ENCODE measurements at regions not wholly inside any gene's neighbourhood (a gene's known extent, or its start where the extent isn't known, plus 50 kb on each side); places are given as distances from the start of the nearest gene placed in this dataset.
"Not testable (repeated sequence)": the region's sequence is repeated elsewhere in the genome, so short reads cannot be mapped to it uniquely, and the experiment has no call there.

DNA sequence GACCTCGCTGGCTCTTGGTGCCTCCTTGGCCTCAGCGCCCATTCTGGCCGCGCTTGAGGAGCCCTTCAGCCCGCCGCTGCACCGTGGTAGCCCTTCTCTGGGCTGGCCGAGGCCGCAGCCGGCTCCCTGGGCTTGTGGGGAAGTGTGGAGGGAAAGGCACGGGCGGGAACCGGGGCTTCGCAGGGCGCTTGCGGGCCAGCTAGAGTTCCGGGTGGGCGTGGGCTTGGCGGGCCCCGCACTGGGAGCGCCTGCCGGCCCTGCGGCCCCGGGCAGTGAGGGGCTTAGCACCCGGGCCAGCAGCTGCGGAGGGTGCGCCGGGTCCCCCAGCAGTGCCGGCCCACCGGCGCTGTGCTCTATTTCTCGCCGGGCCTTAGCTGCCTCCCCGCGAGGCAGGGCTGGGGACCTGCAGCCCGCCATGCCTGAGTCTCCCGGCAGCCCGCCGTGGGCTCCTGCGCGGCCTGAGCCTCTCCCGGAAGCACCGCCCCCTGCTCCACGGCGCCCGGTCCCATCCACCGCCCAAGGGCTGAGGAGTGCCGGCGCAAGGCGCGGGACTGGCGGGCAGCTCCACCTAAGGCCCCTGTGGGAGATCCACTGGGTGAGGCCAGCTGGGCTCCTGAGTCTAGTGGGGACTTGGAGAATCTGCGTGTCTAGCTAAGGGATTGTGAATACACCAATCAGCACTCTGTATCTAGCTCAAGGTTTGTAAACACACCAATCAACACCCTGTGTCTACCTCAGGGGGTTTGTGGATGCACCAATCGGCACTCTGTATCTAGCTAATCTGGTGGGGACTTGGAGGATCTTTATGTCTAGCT lies 141.1 kb downstream of the SLCO4C1 start:
- not testable (repeated sequence) for DNase-seq

- DNase-seq, result no peak
These were observed 141.8 kb downstream of the SLCO4C1 start for GRCh38 chr5:102154291-102154690.

GRCh38 chr5:102153003-102153759 lies 142.9 kb downstream of the SLCO4C1 start:
- no peak for DNase-seq

DNA sequence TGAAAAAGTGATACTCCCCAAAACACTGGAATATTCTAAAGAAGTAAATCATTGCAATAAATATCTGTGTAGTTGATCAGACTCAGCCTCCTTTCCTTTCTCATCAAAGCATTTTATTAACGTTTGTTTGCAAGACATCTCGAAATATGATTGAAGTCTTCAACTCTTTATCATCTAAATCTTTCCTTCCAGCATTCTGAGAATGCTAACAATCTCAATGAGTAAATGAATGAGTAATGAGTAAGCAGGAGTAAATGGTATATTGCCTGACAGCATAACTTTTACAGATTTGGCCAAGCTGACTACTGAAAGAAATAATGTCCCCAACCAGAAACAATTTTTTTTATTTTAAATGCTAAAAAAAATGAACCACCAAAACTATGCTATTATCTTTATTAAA lies 157.1 kb downstream of the SLCO4C1 start:
- no peak for DNase-seq

DNA sequence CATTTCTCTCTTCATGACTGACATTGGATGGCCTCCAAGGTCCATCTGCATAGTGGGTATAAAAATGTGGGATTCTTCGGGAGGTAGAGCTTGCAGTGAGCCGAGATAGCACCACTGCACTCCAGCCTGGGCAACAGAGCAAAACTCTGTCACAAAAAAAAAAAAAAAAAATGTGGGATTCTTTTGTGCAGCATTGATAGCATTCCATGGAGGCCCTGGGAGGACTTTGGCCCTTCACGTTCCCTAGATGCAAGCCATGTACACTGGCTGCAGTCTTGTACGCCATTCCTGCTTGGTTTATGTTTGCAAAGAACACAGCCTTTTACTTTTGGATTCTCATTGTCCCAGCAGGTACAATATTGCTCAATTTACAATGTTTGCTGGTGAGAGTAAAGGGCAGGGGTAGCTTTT lies 157.8 kb downstream of the SLCO4C1 start:
- no peak for DNase-seq

GRCh38 chr5:102130890-102131289 lies 165.2 kb downstream of the SLCO4C1 start:
- no peak for DNase-seq

DNA sequence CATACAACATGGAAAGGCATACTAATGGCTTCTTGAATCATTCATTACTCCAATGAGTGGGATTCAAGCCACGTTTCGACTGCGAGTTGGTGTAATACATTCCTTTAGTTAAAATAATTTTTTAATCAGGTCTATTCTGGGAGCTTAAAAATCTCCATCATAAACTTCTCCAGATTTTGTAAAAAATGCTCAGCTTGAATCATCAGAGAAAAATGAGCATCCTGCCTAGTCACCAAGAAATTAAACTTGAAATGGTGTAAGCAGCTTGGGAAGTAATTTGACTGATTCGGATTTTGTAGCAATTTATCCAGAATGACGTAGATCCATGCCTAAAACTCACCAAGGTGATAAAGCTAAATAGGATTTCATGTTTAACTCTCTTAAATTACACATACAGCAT lies 165.7 kb downstream of the SLCO4C1 start:
- no peak for DNase-seq

DNA sequence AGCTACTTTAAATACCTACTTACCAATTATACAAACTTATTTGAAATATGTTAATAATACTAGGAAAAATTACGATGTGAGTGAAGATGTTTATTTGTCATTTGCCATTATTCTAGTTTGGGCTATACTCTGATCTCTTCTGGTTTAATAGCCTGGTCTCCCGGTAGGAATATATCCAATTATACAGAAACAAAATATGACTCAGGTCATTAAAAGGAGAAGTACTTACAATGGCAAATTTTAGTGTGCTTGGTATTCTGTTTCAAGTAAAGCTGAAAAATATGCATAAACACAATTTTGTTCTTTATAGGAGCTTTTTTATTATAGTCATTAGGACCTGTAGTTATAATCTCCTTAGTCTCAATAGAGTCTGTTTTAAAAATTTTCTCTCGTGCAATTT lies 176.8 kb downstream of the SLCO4C1 start:
- DNase-seq, result no peak

- DNase-seq, result no peak
These were observed 180.3 kb downstream of the SLCO4C1 start for GRCh38 chr5:102115736-102116135.

DNA sequence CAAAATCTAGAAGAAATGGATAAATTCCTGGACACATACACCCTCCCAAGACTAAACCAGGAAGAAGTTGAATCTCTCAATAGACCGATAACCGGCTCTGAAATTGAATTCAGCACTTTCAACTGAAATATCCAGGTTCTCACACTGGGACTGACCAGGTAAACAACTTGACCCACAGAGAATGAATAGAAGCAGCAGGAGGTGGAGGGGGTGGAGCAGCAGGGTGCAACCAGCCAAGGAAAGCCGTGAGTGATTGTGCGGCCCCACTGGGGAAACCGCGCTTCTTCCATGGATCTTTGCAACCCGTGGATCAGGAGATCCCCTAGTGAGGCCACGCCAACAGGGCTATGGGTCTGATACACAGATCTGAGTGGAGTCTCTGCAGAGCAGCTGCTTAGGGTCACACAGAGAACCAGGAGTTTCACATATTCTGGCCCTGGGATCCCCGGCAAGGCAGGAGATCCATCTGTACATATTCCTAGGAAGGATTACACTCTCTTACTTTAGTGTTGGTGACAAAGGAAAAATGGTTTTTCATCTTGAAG lies 181.5 kb downstream of the SLCO4C1 start:
- no peak for DNase-seq

GRCh38 chr5:102107865-102108264 lies 188.2 kb downstream of the SLCO4C1 start:
- no peak for DNase-seq

GRCh38 chr5:102106599-102106998 lies 189.5 kb downstream of the SLCO4C1 start:
- no peak for DNase-seq

GRCh38 chr5:102099766-102100331 lies 196.2 kb downstream of the SLCO4C1 start:
- DNase-seq, result no peak

DNA sequence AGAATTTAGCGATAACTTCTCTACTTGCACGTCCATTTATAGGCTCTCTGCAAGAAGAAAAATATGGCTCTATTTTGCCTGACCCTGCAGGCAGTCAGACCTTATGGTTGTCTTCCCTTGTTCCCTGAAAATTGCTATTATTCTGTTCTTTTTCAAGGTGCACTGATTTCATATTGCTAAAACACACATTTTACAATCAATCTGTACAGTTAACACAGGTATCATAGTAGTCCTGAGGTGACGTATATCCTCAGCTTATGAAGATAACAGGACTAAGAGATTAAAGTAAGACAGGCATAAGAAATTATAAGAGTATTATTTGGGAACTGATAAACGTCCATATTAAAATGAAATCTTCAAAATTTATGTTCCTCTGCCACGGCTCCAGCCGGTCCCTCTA lies 197.0 kb downstream of the SLCO4C1 start:
- DNase-seq, result not testable (repeated sequence)

DNA sequence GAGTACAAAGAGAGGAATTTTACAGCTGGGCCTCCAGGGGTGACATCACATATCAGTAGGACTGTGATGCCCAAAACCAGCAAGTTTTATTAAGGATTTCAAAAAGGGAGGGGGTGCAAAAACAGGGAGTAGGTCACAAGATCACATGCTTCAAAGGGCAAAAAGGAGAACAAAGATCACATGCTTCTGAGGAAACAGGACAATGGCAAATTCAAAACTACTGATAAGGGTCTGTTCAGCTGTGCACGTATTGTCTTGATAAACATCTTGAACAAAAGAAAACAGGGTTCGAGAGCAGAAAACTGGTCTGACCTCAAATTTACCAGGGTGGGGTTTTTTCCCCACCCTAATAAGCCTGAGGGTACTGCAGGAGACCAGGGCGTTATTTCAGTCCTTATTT lies 197.5 kb downstream of the SLCO4C1 start:
- DNase-seq, result not testable (repeated sequence)

DNA sequence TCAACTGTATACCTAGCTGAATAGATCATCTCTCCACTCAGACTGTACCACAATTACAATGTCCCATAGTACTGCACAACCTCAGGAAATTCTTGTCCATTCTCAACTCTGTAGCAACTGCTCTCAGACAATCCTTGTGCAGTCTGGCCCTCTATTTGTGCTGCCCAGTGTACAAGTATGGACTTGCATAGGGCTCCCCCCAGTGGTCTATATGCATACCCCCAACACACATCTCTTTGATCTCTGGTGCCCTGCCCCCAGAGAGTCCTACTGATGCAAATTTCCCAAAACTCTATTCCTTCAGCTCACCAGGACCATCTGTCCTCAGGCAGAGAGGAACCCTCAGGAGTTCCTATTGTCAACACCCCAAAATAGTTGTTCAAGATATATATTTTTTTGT lies 205.3 kb downstream of the SLCO4C1 start:
- DNase-seq, result no peak

GRCh38 chr5:102089883-102090282 lies 206.2 kb downstream of the SLCO4C1 start:
- DNase-seq, result no peak

DNA sequence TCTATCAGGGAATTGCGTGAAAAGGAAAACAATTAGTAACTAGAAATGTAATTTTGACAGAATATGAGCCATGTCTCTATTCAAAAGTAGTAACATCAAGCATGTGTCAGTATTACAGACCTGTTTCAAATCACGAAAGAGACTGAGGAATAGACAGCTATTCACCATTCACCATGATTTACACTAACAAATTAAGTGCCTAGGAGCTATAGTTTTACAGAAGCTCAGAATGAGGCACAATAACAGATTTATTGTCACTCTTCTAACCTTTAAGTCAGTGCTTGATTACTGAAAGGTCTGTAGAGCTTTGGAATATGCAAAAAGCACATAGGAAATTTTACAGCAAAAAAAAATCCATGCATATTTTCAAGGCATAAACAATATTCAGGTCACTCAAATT lies 208.2 kb downstream of the SLCO4C1 start:
- DNase-seq, result no peak

- no peak for DNase-seq
These were observed 215.8 kb downstream of the SLCO4C1 start for GRCh38 chr5:102080288-102080687.

DNA sequence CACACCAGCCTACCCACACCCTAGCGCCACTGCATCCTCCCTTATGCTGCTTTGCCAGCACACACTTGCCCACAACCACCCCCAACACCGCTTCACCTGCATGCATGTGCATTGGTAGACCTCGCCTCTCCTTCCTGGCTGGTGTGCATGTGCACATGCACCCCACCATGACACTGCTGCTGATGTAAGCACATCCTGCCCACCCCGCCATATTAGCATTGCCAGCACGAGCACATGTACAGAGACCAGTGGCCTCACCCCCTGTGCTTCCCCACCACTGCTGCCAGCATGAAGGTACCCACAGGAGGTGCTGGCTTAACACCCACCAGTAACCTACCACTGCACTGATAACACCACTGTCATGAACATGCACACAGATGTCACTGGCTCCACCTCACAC lies 218.2 kb downstream of the SLCO4C1 start:
- no peak for DNase-seq

DNA sequence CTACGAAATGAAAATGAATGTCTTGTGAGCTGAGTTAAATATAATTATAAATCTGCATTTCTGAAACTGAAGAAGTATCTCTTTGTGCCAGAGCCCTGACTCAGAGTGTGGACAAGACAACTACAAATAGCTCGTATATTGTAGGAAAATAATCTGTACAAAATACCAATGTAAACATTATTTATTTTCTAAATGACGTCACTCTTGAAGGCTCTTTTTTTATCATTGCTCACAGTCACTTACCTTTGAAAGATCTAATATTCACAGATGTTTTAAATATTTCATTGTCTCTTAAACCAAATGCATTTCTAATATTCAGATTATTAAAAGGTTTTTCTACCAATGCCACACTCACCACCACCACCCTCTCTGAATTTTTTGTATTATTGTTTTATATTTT lies 226.1 kb downstream of the SLCO4C1 start:
- DNase-seq, result no peak

DNA sequence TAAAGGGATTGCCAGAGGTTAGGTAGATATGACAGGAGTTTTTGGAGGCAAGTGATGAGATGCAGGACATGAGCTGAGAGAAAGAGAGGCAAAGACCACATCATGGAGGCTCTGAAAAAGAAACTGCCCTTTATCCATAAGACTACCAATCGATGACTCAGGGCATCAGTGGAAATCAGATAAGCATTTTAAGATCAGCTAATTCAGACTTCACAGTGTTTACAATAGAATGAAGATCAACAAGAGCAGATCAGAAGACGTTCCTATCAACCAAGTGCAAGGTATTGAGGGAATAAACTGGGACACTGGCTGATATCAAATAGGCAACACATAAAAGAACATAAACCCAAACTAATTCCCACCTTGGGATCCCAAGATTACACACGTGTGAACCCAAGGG lies 227.2 kb downstream of the SLCO4C1 start:
- no peak for DNase-seq

DNA sequence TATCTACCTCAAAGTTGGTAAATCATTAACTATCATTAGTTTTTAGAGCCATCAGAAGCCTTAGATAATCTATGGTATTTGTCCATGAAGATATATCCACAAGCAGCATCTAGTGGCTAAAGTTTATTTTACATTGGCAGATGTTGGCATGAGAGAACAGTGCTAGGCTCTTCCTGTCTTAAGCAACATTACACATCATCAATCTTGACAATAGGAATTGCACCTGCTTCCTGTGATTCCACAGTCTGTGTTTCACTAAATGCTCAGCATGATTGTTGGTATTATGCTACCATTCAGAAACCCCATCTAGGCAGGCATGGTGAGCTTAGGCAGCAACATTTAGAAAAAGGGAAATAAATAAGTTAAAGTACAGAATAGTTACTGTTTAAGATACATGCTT lies 246.6 kb downstream of the SLCO4C1 start:
- DNase-seq, result no peak

GRCh38 chr5:102048940-102049339 lies 247.1 kb downstream of the SLCO4C1 start:
- no peak for DNase-seq
